IPS DF 4.7 (cell line): ENCODE measurements at regions not wholly inside any gene's neighbourhood (a gene's known extent, or its start where the extent isn't known, plus 50 kb on each side); places are given as distances from the start of the nearest gene placed in this dataset.
A peak's percentile ranks its signal among the peaks of the same experiment; 100 is the strongest.
"Not testable (repeated sequence)": the region's sequence is repeated elsewhere in the genome, so short reads cannot be mapped to it uniquely, and the experiment has no call there.

ENCODE experiments used
- DNase-seq: peaks from one replicate; pipeline ENCODE4 v3.0.0-alpha.2; 2013; ENCODE audit warnings: low spot score; ENCODE audit errors: extremely low read depth

DNA sequence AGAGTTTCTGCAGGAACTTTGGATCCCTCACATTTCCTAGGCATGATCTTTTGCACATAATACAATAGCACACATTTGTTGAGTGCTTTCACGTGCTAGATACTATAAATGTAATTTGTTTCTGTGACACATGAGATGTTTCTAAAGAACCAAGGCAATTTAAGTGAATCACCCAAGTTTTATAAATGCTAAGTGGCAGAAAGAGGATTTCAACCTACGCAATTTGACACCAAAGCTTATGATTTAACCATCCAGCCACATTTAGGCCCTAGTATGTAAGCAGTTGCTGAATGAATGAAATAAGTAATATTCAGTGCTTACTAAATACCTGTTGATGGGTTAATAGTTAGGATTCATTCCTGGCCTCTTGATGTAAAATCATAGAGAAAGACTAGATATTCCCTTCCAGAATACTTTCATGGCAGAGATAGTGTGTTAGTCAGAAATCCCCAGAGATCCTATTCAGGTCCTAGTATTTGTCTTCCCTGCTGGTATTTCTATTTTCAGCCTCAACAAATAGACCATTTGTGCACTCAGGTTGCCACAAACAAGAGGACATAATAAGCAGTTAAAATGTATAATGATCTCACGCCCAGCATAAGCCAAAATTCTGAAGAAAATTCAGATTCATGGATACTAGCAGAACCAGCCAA lies 572.6 kb downstream of the IPMK start:
- no peak for DNase-seq

DNA sequence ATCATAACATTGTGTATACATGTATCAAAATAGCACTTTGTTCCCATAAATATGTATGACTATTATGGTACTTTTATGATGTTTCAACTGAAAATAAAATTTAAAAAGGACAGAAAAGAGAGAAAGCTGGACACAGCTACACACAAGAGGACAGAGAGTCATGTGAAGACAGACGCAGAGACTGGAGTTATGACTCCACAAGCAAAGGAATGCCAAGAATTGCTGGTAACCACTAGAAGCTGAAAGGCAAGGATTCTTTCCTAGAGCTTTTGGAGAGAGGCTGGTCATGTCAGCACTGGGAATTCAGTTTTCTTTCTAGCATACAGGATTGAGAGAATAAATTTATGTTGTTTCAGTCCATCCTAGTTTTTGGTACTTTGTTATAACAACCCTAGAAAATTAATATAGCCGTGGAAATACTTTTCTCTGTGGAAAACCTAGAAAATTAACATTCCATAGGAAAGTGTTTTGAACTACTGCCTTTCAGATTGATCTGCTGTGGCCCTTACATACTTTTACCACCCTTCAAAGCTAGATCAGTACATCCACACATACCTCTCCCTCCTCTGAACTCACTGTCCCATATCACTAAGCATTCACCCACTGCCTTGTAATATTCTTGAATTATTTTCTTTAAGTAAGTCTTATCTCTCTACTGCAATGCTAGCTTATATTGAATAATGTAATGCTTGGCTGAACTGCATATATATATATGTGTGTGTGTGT lies 575.3 kb downstream of the IPMK start:
- DNase-seq, result no peak

DNA sequence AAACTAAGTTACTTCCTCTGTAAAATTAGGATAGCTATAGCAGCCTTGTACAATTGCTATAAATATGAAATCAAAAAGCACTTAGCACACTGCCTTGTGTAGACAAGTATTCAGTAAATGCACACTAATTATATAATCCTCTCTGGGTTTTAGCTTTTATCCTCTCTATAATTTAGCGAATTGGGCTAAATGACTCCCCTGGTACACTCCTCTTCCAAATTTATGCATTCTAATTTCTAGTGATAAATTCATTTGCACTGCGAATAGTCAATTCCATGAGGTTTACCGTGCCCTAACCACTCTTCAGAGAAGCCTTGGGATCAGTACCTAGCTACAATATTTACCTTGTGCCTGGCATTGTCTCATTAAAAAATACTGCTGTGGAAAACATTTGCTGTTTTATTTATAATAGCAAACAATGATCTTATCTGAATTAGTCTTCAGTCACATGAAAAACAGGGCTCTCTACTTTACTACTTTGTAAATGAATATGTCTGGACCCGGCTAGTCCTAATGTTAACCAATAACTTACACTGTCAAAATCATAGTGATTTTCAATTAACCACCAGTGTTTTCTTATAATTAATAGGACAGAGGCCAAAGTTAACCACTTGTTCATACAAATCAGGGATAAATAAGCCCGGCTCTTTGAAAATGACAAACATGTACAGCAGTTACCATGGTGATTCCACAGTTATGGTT lies 577.9 kb downstream of the IPMK start:
- no peak for DNase-seq

DNA sequence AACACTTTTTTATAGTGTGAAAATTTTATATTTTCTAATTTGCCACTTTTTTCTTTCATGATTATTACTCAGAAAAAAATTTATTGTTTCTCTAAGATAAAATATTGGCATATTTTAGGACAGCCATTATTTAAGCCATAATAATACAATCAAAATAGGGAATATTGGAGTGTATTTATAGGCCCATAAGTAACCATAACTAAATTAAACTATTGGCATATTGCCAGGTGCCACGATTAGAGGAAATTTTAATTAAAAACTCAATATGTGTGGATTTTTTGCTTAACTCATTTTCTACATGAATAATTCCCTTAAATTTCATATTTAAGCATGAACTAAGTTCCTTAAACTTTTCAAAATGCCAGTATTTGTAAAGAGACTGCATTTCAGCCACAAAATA lies 587.8 kb downstream of the IPMK start:
- DNase-seq, result no peak

DNA sequence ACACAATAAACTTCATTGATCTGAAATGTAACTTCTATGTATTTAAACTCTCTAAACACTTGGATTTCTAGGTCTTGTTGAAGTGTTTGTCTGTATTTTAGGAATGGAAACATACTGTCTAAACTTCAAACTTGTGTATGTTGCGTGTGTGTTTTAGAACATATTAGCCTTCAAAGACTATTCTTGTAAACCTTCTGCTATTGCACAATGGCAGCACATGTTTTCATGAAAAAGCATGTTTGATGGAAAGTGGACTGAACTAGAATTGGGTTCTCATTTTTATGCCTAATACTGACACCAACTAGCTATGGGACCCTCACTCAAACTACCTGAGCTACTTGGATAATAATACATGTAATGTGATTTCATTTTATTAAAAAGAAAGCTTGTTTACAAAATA lies 592.6 kb downstream of the IPMK start:
- no peak for DNase-seq

GRCh38 chr10:57673446-57673960 lies 594.2 kb downstream of the IPMK start:
- no peak for DNase-seq

DNA sequence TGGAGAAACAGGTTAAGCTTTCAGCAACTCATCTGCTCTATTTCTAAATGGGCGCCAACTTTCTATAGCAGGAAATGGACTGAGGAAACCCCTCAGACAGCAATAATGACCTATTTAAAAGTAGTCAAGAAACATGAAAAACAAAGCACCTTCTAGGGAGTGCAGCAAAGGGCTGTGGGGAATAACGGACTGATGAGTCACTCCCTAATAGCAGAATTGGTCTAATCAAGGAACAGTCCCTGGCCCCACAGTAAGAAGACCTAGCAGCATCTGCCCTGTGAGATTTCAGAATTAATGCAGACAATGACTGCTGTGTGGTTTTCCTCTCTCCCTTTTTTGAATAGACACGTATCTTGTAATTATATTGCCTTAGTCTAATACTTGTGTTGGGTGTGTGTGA lies 602.9 kb downstream of the IPMK start:
- DNase-seq, result no peak

DNA sequence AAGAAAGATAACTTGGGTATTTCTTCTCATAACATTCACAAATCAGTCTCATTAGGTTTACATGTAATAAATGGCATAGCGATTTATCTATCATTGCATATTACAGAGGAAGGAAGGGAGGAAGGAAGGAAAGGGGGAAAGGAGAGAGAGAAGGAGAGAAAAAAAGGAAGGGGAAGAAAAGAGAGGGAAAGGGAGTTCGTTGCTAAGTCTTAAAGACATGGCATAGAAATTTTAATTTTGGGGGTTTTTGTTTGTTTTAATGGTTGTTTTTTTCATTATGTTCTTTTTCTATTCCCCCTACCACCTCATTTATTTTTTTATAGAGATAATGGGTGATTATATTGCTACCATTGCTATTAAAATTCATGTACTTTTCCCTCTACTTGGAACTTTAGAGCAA lies 604.3 kb downstream of the IPMK start:
- DNase-seq, result no peak

- DNase-seq, result no peak
Measured at GRCh38 chr10:57661206-57661605, 606.5 kb downstream of the IPMK start.

GRCh38 chr10:57657164-57657765 lies 610.4 kb downstream of the IPMK start:
- peak; percentile 44 for DNase-seq

GRCh38 chr10:57654856-57655255 lies 612.8 kb downstream of the IPMK start:
- DNase-seq, result no peak

GRCh38 chr10:57645108-57645507 lies 622.6 kb downstream of the IPMK start:
- DNase-seq, result not testable (repeated sequence)

- no peak for DNase-seq
Measured at GRCh38 chr10:57638411-57638810, 629.3 kb downstream of the IPMK start.

- peak; percentile 22 for DNase-seq
Measured at GRCh38 chr10:57628592-57629284, 639.0 kb downstream of the IPMK start.

DNA sequence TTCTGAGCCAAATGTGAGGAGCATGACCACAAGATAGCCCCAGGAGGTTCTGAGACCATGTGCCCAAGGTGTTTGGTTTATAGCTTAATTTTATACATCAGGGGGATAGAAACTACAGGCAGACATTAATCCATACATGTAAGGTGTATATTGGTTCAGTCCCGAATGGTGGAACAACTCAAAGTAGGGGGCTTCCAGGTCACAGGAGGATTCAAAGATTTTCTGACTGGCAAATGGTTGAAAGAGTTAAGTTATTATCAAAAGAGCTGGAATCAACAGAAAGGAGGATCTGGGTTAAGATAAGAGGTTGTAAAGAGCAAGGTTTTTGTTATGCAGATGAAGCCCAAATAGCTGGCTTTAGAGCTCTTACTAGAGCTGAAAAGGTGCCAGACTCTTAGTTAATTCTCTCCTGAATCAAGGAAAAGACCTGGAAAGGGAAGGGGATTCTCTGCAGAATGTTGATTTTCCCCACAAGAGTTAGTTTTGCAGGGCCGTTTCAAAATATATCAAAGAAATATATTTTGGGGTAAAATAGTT lies 640.0 kb downstream of the IPMK start:
- DNase-seq, result peak; percentile 84

DNA sequence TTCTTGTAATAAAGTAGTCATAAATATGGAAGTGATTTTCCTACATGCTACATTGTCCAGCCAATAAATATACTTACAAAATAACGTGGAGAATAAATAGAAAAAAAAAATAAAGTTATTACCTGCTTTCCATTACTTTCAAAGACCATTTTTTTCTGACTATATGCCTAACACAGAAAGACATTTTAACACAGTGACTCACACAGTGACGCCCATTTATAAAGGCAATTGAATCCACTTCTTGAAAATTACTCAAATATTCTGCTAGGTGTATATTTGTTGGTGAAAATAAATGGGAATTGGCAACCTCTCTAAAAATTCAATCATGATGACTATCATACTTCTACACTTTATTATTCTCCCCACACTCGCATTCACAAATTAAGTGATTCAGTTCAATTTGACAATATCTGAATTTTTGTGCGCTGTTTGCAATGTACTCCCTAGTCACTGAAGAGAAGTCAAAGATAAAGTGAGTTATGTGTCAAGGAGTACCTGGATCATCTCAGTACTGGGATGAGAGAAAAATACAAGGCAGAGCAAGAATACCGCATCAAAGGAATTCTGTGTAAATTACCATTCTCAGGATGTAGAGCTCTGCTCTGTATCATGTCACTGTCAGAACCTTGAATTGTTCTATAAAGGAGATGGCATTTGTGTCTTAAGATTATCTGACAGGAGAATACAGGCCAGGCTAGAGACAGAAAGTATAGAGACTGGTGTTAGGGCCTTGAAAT lies 642.7 kb downstream of the IPMK start:
- no peak for DNase-seq

DNA sequence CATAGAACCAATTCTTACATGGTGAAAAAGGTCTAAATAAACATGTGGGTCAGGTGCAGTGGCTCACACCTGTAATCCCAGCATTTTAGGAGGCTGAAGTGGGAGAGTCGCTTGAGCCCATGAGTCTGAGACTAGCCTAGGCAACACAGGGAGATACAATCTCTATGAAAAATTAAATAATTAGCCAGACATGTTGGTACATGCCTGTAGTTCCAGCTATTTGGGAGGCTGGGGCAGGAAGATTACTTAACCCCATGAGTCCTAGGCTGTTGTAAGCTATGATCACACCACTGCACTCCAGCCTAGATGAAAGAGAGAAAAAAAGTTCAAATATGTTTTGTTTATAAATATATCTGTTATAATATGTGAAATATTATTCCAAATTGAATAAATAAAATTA lies 643.6 kb downstream of the IPMK start:
- no peak for DNase-seq

DNA sequence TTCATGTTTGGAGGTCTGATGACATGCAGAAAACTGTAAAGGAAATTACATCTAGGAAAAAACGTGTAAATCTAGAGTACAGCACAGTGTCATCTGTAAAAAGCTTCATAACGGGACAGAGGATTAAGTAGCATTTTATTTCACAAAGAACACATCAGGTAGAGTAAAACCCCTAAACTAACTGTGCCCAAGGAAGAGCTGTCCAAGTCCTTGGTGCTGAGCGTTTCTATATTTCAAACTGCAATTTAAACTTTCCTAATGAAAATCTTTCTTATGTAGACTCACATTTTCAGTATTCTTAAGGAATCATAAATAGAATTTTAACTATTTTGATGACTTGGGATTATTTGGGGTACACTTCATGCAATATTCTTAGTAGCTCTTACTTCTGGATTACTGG lies 646.2 kb downstream of the IPMK start:
- no peak for DNase-seq

GRCh38 chr10:57605948-57606485 lies 661.7 kb downstream of the IPMK start:
- DNase-seq, result no peak

DNA sequence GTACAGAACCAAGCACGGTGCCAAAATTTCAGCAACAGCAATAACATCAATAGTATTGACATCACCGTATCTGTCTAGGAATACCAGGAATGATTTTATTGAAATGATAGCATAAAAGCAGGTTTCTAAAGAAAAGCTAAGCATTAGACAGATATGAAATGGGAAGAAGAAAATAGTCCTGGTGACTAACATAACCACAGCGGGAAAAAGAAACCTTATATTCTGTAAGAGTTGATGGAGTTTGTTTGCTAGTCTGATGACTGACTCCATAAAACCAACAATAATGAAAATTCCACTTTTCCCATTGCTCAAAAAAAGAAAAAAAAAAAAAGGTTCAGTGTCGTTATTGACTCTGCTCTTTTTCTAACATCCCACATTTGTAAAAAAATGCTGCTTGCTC lies 668.3 kb downstream of the IPMK start:
- no peak for DNase-seq
